Fibroblast of villous mesenchyme (primary cell): ENCODE measurements at regions not wholly inside any gene's neighbourhood (a gene's known extent, or its start where the extent isn't known, plus 50 kb on each side); places are given as distances from the start of the nearest gene placed in this dataset.

Experiments
- DNase-seq: peaks from one replicate; pipeline ENCODE4 v3.0.0-alpha.2; 2010; ENCODE audit warnings: low read depth
- H3K4me3 ChIP-seq: 2 replicates; pipeline ENCODE4 v1.5.1; 2011; ENCODE audit warnings: low read depth, mild to moderate bottlenecking, low read length
- TF ChIP-seq, protein P1 (sequence below): IDR thresholded peaks from 2 replicates; pipeline ENCODE4 v1.5.1; 2012; ENCODE audit warnings: low read depth, mild to moderate bottlenecking, low read length; ENCODE audit not compliant: insufficient read depth

GRCh38 chr13:63586467-63586866 is 2170.8 kb upstream of the PCDH20 start:
- no peak overlapping the region for H3K4me3 ChIP-seq
- TF ChIP-seq, protein P1, sequence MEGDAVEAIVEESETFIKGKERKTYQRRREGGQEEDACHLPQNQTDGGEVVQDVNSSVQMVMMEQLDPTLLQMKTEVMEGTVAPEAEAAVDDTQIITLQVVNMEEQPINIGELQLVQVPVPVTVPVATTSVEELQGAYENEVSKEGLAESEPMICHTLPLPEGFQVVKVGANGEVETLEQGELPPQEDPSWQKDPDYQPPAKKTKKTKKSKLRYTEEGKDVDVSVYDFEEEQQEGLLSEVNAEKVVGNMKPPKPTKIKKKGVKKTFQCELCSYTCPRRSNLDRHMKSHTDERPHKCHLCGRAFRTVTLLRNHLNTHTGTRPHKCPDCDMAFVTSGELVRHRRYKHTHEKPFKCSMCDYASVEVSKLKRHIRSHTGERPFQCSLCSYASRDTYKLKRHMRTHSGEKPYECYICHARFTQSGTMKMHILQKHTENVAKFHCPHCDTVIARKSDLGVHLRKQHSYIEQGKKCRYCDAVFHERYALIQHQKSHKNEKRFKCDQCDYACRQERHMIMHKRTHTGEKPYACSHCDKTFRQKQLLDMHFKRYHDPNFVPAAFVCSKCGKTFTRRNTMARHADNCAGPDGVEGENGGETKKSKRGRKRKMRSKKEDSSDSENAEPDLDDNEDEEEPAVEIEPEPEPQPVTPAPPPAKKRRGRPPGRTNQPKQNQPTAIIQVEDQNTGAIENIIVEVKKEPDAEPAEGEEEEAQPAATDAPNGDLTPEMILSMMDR: no peak
- no peak for DNase-seq

GRCh38 chr13:63578796-63579195 is 2163.1 kb upstream of the PCDH20 start:
- H3K4me3 ChIP-seq: no peak overlapping the region
- no peak for DNase-seq

GRCh38 chr13:63567031-63567430 is 2151.4 kb upstream of the PCDH20 start:
- TF ChIP-seq, protein P1: no peak
- no peak for DNase-seq
- no peak overlapping the region for H3K4me3 ChIP-seq

More at GRCh38 chr13:63578796-63579195, 2163.1 kb upstream of the PCDH20 start:
- TF ChIP-seq, protein P1: no peak

- H3K4me3 ChIP-seq: no peak overlapping the region
- DNase-seq: no peak
- TF ChIP-seq, protein P1: no peak
Observed at GRCh38 chr13:63554157-63554556, 2138.5 kb upstream of the PCDH20 start.

GRCh38 chr13:63551731-63552130 is 2136.1 kb upstream of the PCDH20 start:
- TF ChIP-seq, protein P1: no peak
- no peak for DNase-seq
- H3K4me3 ChIP-seq: no peak overlapping the region

DNA sequence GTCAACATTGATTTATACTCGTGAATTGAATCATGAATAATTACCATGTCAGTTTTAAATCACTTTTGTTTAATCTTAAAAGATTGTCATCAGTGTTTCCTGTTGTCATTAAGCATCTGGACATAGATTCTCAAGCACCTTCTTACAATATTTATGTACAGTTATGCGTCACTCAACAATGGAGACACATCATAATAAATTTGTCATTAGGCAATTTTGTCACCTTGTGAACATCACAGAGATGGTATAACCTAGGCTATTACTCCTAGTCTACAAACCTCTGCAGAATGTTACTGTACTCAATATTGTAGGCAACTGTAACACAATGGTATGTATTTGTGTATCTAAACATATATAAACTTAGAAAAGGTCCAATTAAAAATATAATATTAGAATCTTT is 2130.9 kb upstream of the PCDH20 start:
- DNase-seq: no peak
- TF ChIP-seq, protein P1: no peak
- H3K4me3 ChIP-seq: no peak overlapping the region

DNA sequence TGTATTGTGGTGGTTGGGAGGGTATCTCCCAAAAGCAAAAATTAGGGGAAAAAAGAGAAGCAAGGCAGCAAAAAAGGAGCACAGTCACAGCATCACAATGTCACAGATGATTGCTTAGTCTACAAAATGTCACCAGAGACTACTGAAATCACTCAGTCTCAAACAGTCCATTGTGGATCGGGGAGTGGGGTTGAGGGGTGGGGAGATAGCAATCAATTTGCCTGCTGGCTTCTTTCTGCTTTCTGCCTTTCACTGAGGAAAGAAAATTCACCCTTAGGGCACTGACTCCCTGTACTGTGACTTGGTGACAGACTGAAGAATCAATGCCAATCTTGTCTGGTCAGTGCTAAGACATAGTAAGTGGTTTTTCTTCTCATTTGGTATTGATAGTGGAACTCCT is 2127.1 kb upstream of the PCDH20 start:
- H3K4me3 ChIP-seq: no peak overlapping the region
- DNase-seq: no peak
- TF ChIP-seq, protein P1: no peak
